Activated CD4-positive, alpha-beta T cell treated with anti-CD3 and anti-CD28 coated beads for 36 hours (primary cell): ENCODE measurements at regions not wholly inside any gene's neighbourhood (a gene's known extent, or its start where the extent isn't known, plus 50 kb on each side); places are given as distances from the start of the nearest gene placed in this dataset.
"Not testable (repeated sequence)": the region's sequence is repeated elsewhere in the genome, so short reads cannot be mapped to it uniquely, and the experiment has no call there.

Experiments used
- ATAC-seq: fragments of 200-7000 bp; cut with Tn5 transposase; one replicate; pipeline ENCODE4 v1.10.0; 2021; ENCODE audit warnings: mild to moderate bottlenecking, moderate library complexity
- CTCF ChIA-PET: fragments of 350-600 bp; sonication (Branson Sonifier 250); formaldehyde crosslinking; loops from one replicate; lab custom pipeline; 2021; ENCODE audit warnings: antibody characterized with exemption; lab: Charles Lee
- POLR2A ChIA-PET: fragments of 350-600 bp; sonication (Branson Sonifier 250); formaldehyde crosslinking; loops from one replicate; lab custom pipeline; 2021; ENCODE audit warnings: antibody characterized with exemption, inconsistent platforms; lab: Charles Lee
- DNase-seq: peaks from one replicate; pipeline ENCODE4 v3.0.0-alpha.2; 2020
- H3K27ac Mint-ChIP-seq: one replicate; pipeline ENCODE4 v1.8.0; 2021; ENCODE audit warnings: mixed read lengths
- H3K27me3 Mint-ChIP-seq: one replicate; pipeline ENCODE4 v1.8.0; 2021; ENCODE audit warnings: mixed read lengths
- H3K36me3 Mint-ChIP-seq: one replicate; pipeline ENCODE4 v1.8.0; 2021; ENCODE audit warnings: low read depth, mixed read lengths
- H3K4me1 Mint-ChIP-seq: one replicate; pipeline ENCODE4 v1.8.0; 2021; ENCODE audit warnings: mixed read lengths
- H3K4me3 Mint-ChIP-seq: one replicate; pipeline ENCODE4 v1.8.0; 2021; ENCODE audit warnings: mild to moderate bottlenecking, moderate library complexity, mixed read lengths
- H3K9me3 Mint-ChIP-seq: one replicate; pipeline ENCODE4 v1.8.0; 2021; ENCODE audit warnings: low read depth, mixed read lengths
- intact Hi-C, 2 experiments: fragments of 100-400 bp; cut with DNase I in 1 of 2; cut with micrococcal nuclease in 1 of 2; formaldehyde crosslinking; loops; one replicate each; pipeline versions ENCODE4 v1.14.2 to v1.15.1; 2022 to 2024; cut with DNase I, micrococcal nuclease

DNA sequence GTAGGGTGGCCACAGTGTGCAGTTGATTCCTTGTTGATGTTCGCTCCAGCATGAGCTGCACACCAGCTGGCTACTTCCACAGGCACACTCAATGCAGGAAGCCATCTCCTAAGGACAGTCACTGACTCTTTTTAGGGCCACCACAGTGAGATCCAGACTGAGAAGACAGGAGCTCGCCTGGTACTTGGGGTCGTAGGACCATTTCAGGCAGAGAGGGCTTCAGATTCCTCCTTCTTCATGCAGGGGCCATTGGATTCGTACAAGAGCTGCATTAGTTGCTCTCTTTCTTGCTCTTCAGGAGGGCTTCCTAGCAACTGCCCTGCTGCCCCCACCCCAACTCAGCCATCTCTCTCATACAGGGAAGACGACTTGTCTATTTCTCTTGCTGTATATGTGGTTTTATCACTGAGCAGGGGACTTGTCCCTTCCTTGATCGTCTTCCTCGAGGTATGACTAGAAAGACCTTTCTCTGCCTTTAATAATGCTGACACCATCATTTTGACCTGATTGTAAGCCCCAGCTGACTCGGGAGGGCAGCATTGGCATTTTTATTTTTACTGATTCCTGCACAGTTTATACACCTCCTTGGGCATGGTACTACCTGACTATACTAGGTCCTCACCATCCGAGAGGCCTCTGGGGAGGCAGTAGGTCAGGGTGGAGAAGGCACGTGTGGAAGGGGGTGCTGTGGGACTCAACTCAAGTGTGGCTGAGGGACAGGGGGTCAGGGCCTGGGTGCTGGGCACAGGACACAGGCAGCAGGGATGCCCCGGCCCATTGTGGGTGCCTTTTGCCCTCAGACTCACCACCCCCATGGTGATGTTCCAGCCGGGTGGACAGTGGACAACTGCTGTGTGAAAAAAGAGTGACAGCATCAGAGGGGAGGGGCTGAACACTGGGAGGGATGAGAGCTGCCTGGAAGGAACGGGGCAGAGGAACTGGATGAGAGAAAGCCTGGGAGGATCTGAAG, 136.7 kb upstream of the ZNF746 start:
- H3K27ac Mint-ChIP-seq = no peak overlapping the region
- H3K27me3 Mint-ChIP-seq = peaks cover 6% of the 10 kb centered on the region
- no peaks in the 10 kb centered on the region for H3K36me3 Mint-ChIP-seq
- ATAC-seq (no peak), DNase-seq (no peak)
- ChIA-PET POLR2A (no interaction called here), CTCF (no interaction called here)
- intact Hi-C loops = no loop called here
- H3K4me3 Mint-ChIP-seq = no peak overlapping the region
- no peaks in the 10 kb centered on the region for H3K4me1 Mint-ChIP-seq
- H3K9me3 Mint-ChIP-seq = no peaks in the 10 kb centered on the region

DNA sequence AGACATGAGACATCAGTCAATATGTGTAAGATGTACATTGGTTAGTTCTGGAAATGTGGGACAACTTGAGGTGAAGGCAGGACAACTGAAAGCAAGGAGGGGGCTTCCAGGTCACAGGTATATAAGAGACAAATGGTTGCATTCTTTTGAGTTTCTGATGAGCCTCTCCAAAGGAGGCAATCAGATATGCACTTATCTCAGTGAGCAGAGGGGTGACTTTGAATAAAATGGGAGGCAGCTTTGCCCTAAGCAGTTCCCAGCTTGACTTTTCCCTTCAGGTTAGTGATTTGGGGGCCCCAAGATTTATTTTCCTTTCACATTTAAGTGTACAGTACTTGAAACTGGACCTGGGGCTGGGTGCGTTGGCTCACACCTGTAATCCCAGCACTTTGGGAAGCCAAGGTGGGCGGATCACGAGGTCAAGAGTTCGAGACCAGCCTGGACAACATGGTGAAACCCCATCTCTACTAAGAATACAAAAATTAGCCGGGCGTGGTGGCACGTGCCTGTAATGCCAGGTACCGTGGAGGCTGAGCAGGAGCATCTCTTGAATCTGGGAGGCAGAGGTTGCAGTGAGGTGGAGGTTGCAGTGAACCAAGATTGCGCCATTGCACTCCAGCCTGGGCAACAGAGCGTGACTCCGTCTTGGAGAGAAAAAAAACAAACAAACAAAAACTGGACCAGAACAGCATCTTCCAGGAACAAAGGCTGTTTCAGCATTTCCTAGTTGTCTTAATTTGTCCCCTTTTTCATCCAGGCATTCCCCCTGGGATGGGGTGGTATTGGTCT, 130.9 kb upstream of the ZNF746 start:
- CTCF ChIA-PET = interaction anchor here (0.6 to 1.4 kb wide), 4 partner anchors 24 to 433 kb away, joined by 3 to 5 read pairs (median 3); partner anchors contain the start of gene ZNF282
- POLR2A ChIA-PET, H3K36me3 Mint-ChIP-seq, H3K27me3 Mint-ChIP-seq, DNase-seq, H3K27ac Mint-ChIP-seq, ATAC-seq, H3K4me3 Mint-ChIP-seq, H3K4me1 Mint-ChIP-seq, H3K9me3 Mint-ChIP-seq: not testable (repeated sequence)
- intact Hi-C loops = loop anchor here in 1 of 2 experiments (10.0 kb wide), 1 partner anchor 744 kb away; the partner anchor contains the start of gene EZH2

DNA sequence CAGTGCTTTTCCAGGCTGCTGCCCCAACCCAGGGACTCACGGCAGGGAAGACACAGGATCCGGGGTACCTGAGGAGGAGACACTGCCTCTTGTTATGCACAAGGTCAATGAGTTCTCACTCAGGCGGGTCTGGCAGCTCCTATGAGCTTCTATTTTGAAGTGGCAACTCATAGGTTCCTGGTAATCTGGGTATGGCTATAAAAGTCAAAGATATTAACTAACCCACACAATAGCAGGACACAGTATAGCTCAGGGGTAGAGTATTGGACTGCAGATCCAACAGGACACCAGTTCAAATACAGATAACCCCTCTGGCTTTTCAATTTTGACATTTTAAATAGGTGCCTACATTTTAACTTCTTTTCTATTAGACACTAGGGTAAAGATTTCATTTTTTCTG, 130.3 kb upstream of the ZNF746 start:
- Mint-ChIP-seq H3K36me3 (peaks cover 2% of the 10 kb centered on the region), H3K27me3 (peaks cover 3% of the 10 kb centered on the region), H3K4me1 (peaks cover 10% of the 10 kb centered on the region), H3K4me3 (no peak overlapping the region), H3K27ac (no peak overlapping the region), H3K9me3 (no peaks in the 10 kb centered on the region)
- CTCF ChIA-PET = interaction anchor here (0.6 to 1.8 kb wide), 2 partner anchors 10 to 175 kb away, joined by 3 read pairs; no protein-coding TSS in a partner anchor
- intact Hi-C loops = loop anchor here in 1 of 2 experiments (10.0 kb wide), 1 partner anchor 743 kb away; the partner anchor contains the start of gene EZH2
- POLR2A ChIA-PET = no interaction called here
- DNase-seq (no peak), ATAC-seq (no peak)

DNA sequence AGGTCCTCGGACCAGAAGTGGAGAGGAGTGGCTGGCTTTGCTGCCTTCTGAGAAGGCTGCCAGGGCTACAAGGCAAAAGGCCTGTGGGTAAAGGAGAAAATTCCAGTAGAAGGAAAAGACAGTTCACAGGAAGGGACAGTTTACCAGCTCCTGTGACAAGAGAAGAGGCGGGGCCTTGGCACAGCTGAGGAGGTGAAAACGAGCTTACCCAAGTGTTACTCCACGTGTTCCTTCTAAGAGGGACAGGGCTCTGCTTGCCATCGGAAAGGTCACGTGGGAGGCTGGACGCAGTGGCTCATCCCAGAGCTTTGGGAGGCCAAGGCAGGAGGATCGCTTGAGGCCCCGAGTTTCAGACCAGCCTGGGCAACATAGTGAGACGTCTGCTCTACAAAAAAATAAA, 129.4 kb upstream of the ZNF746 start:
- Mint-ChIP-seq H3K36me3 (peaks cover 4% of the 10 kb centered on the region), H3K27me3 (peaks cover 3% of the 10 kb centered on the region), H3K27ac (no peak overlapping the region), H3K4me3 (no peak overlapping the region), H3K9me3 (no peaks in the 10 kb centered on the region), H3K4me1 (peaks cover 19% of the 10 kb centered on the region)
- ATAC-seq (no peak), DNase-seq (no peak)
- intact Hi-C loops = loop anchor here in 1 of 2 experiments (10.0 kb wide), 1 partner anchor 742 kb away; the partner anchor contains the start of gene EZH2
- ChIA-PET POLR2A (no interaction called here), CTCF (interaction anchor here (1.0 to 2.5 kb wide), 3 partner anchors 11 to 343 kb away, joined by 3 to 9 read pairs (median 3); no protein-coding TSS in a partner anchor)

DNA sequence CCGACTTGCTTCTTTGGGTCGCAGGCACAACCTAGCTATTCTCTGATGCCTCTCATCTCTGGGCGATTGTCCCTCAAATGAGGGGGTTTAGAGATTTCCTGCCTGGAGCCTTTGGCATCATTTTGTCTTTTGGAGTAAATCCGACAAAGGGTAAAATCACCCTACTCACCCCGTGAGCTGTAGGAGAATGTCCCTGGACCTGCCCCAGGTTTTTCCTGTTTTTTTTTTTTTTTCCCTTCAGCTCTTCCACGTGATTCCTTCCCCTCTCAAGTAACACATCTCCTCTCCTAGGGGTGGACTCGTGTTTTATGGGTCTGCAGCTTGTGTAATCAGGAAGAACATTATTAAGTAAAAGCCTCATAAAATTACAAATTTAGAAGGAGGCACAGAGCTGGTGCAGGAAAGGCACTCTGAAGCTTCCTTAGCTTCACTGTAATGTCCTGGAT, 128.4 kb upstream of the ZNF746 start:
- intact Hi-C loops = loop anchor here (1.0 to 10.0 kb wide), 7 partner anchors 88 to 741 kb away; partner anchors contain the start of genes EZH2 (in 1 of the 2), ZNF212 (in 1 of the 2) and ZNF746 (in 1 of the 2)
- Mint-ChIP-seq H3K4me1 (peaks cover 29% of the 10 kb centered on the region), H3K27ac (no peak overlapping the region), H3K9me3 (no peaks in the 10 kb centered on the region), H3K4me3 (peak overlapping the region; percentile 80), H3K36me3 (peaks cover 11% of the 10 kb centered on the region), H3K27me3 (peaks cover 3% of the 10 kb centered on the region)
- DNase-seq (no peak), ATAC-seq (no peak)
- ChIA-PET POLR2A (interaction anchor here (0.6 kb wide), 1 partner anchor 390 kb away, joined by 6 read pairs; no protein-coding TSS in a partner anchor), CTCF (interaction anchor here (0.6 to 2.5 kb wide), 17 partner anchors 10 to 584 kb away, joined by 3 to 9 read pairs (median 3); partner anchors contain the start of gene ZNF398)

DNA sequence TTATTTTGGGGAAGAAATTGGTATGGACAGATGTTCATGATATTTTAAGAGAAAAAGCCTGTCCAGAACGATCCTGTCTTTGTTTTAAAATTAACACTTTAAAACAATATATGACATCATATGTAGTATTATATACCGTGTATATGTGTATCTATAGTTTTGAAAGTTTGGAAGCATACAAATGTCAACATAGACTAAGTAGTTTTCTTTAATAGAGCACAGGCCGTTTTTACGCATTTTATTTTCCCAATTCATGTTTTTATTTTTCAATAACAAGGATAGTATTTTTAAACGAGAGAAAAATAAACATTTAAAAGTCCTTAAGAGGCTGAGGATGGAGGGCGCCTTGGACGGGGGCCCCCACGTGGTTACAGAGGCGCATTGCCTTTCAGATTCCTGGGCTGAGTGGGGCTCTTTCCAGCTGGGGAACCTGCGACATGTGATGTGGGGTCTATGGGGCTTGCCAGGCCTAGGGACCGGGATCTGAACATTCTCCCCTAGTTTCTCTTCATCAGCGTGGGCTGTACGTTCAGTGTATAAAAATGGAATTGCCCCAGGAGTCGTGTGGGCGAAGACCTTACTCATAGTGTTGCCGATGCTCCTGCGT, 127.8 kb upstream of the ZNF746 start:
- no peaks in the 10 kb centered on the region for H3K9me3 Mint-ChIP-seq
- intact Hi-C loops = loop anchor here (1.0 to 10.0 kb wide), 7 partner anchors 89 to 741 kb away; partner anchors contain the start of genes EZH2 (in 1 of the 2), ZNF212 (in 1 of the 2) and ZNF746 (in 1 of the 2)
- H3K4me3 Mint-ChIP-seq = peak overlapping the region; percentile 80
- DNase-seq (peak; percentile 82), ATAC-seq (no peak)
- H3K4me1 Mint-ChIP-seq = peaks cover 34% of the 10 kb centered on the region
- ChIA-PET CTCF (interaction anchor here (0.6 to 2.5 kb wide), 26 partner anchors 10 to 837 kb away, joined by 3 to 9 read pairs (median 4); partner anchors contain the start of genes ZNF398 and ZNF783), POLR2A (interaction anchor here (0.6 to 1.3 kb wide), 2 partner anchors 26 to 477 kb away, joined by 3 to 4 read pairs; no protein-coding TSS in a partner anchor)
- peaks cover 16% of the 10 kb centered on the region for H3K36me3 Mint-ChIP-seq
- H3K27me3 Mint-ChIP-seq = peaks cover 3% of the 10 kb centered on the region
- no peak overlapping the region for H3K27ac Mint-ChIP-seq

DNA sequence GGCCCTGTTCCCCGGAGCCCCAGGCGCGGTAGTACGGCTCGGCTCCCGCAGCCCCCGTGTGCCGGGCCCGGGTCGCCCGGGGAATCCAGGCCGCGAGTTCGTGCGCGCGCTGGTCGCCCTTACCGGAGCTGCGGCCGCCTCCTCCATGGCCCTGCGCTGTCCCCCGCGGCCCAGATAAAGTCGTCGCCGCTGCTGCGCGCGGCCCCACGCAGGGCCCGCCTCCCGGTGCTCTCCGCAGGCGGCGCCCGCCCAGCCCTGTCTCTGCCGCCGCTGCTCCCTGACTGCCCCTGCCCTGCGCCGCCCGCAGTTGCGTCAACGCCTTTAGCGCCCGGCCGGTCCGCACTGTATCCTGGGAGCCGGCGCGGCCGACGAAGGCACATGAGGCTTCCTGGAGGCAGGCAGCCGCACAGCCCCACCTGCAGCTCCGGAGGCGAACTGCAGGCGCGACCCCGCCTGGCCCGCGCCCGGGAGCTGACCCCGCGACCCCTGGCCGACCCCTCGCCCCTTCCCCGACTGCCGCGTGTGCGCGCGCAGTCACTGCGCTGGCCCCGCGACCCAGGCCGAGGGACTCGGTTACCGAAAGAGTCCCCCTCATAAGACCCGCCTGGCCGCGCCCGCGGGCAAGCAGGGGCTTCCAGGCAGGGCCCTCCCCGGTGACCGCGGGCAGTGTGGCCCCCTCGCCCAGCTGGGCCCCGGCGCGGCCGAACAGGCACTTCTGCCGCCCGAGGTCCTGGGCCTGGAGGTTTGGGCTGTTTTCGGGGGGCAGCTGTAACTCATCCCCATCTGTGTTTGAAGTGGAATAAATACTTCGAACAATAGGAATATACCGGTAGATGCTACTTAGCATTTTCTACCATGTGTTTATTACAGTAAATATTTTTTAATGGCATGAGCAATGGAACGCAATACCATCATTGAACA, 127.1 kb upstream of the ZNF746 start:
- CTCF ChIA-PET = interaction anchor here (0.5 to 2.5 kb wide), 23 partner anchors 13 to 836 kb away, joined by 3 to 9 read pairs (median 4); partner anchors contain the start of genes ZNF282 and ZNF783
- DNase-seq = peak; percentile 95
- H3K9me3 Mint-ChIP-seq = no peaks in the 10 kb centered on the region
- peak overlapping the region; percentile 80 for H3K4me3 Mint-ChIP-seq
- H3K27me3 Mint-ChIP-seq = peaks cover 3% of the 10 kb centered on the region
- ATAC-seq = peak; percentile 86
- intact Hi-C loops = loop anchor here (1.0 to 10.0 kb wide), 15 partner anchors 24 to 1108 kb away; partner anchors contain the start of genes ATP6V0E2 (in 1 of the 2), EZH2 (in 1 of the 2), ZNF212 (in 1 of the 2) and ZNF282 (in 1 of the 2)
- H3K36me3 Mint-ChIP-seq = peaks cover 24% of the 10 kb centered on the region
- peaks cover 38% of the 10 kb centered on the region for H3K4me1 Mint-ChIP-seq
- H3K27ac Mint-ChIP-seq = peak overlapping the region; percentile 80
- POLR2A ChIA-PET = interaction anchor here (0.6 to 1.3 kb wide), 3 partner anchors 26 to 476 kb away, joined by 3 to 4 read pairs (median 3); partner anchors contain the start of gene ZNF777

DNA sequence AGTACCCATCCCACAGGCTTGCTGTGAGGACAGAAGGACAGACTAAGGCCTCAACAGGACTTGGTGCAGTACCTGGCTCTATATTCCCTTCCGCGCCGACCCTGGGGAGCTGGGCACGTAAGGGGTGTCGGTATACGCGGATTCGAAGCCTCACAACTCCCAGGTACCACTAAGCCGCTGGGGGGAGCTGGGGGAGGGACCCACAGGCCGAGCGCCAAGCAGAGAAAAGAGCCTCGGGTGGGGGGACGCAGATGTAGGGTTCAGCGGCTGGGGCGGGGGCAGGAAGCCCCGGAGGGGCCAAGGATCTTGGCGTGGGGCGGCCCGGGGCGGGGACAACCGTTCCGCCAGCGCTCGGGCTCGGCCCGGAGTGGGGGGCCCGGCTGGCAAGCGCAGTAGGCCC, 126.4 kb upstream of the ZNF746 start:
- Mint-ChIP-seq H3K4me3 (peak overlapping the region; percentile 93), H3K27me3 (peaks cover 3% of the 10 kb centered on the region), H3K9me3 (no peaks in the 10 kb centered on the region), H3K27ac (peak overlapping the region; percentile 87), H3K4me1 (peaks cover 38% of the 10 kb centered on the region), H3K36me3 (peaks cover 30% of the 10 kb centered on the region)
- ChIA-PET POLR2A (interaction anchor here (0.6 to 1.3 kb wide), 3 partner anchors 25 to 339 kb away, joined by 3 to 4 read pairs (median 3); partner anchors contain the start of gene ZNF777), CTCF (interaction anchor here (0.5 to 1.8 kb wide), 10 partner anchors 9 to 429 kb away, joined by 3 to 5 read pairs (median 4); partner anchors contain the start of genes ZNF282 and ZNF783)
- DNase-seq (peak; percentile 69), ATAC-seq (peak; percentile 10)
- intact Hi-C loops = loop anchor here (1.0 to 10.0 kb wide), 12 partner anchors 24 to 1108 kb away; partner anchors contain the start of genes ATP6V0E2 (in 1 of the 2), EZH2 (in 1 of the 2), ZNF282 (in 1 of the 2) and ZNF398 (in 1 of the 2)
